Left ventricle myocardium inferior (tissue), 1 donor: ENCODE measurements at regions not wholly inside any gene's neighbourhood (a gene's known extent, or its start where the extent isn't known, plus 50 kb on each side); places are given as distances from the start of the nearest gene placed in this dataset.

ENCODE experiments used
- DNase-seq: peaks from one replicate; pipeline ENCODE4 v3.0.0-alpha.2; 2020
- H3K27ac ChIP-seq: fragments of 200-600 bp; replicated peaks from 2 replicates; pipeline ENCODE4 v1.8.0; 2021
- H3K27me3 ChIP-seq: fragments of 200-600 bp; 2 replicates; pipeline ENCODE4 v1.8.0; 2021; ENCODE audit warnings: low read depth
- H3K36me3 ChIP-seq: fragments of 200-600 bp; 2 replicates; pipeline ENCODE4 v1.8.0; 2021
- H3K4me1 ChIP-seq: fragments of 200-600 bp; 2 replicates; pipeline ENCODE4 v1.8.0; 2021
- H3K4me3 ChIP-seq: fragments of 200-600 bp; 2 replicates; pipeline ENCODE4 v1.8.0; 2021; ENCODE audit warnings: mild to moderate bottlenecking, moderate library complexity
- H3K9me3 ChIP-seq: fragments of 200-600 bp; replicated peaks from 2 replicates; pipeline ENCODE4 v1.8.0; 2021
- intact Hi-C: fragments of 100-400 bp; cut with micrococcal nuclease; formaldehyde crosslinking; loops from one replicate; pipeline ENCODE4 v1.11.0; 2022
- TF ChIP-seq, protein P1 (sequence below): fragments of 200-600 bp; IDR thresholded peaks from 2 replicates; pipeline ENCODE4 v1.8.0; 2021; ENCODE audit warnings: antibody characterized with exemption, mild to moderate bottlenecking, borderline replicate concordance
- donor health status: DM: no; HTN: yes; CAD: no; lungs with severe emphysema.

DNA sequence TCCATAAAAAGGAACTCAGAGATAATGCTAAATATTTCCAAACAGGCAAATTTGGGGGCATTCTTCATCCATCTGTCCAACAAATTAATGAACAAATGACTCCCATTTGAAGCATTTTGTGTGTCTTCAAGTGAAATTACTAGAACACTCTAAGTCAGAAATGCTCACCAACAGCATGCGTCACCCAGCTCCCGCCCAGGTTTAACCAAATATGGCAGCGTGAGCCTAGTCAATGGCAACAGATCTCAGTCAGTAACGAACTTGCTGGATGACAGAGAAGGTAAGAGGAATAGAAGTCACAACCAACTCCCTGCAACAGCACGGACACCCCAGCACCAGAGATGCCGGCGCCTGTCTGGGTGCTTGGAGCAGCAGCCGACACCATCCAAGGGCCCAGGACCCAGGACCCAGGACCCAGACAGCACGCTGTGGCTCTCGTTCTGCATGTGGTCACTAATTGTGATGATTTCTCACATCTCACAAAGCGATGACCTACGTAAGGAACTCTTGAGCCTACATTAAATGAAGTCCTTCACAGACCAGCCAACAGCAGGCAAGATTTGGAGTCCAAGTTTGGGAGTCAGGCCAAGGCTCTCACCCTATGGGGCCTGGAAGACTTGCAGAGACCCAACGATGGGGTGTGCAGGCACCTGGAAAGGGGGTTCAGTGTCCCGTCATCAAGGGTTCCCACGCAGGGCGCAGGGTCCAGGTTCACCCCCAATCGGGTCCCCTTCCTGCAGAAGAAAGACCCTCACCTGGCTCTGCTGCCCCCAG lies 556.9 kb downstream of the BRD1 start:
- no peak for DNase-seq
- Histone ChIP-seq H3K4me1 (no peaks in the 10 kb centered on the region), H3K36me3 (no peaks in the 10 kb centered on the region), H3K27ac (no peak overlapping the region), H3K4me3 (no peak overlapping the region), H3K9me3 (no peaks in the 10 kb centered on the region), H3K27me3 (peaks cover 94% of the 10 kb centered on the region)
- intact Hi-C loops: no loop called here
- TF ChIP-seq, protein P1, sequence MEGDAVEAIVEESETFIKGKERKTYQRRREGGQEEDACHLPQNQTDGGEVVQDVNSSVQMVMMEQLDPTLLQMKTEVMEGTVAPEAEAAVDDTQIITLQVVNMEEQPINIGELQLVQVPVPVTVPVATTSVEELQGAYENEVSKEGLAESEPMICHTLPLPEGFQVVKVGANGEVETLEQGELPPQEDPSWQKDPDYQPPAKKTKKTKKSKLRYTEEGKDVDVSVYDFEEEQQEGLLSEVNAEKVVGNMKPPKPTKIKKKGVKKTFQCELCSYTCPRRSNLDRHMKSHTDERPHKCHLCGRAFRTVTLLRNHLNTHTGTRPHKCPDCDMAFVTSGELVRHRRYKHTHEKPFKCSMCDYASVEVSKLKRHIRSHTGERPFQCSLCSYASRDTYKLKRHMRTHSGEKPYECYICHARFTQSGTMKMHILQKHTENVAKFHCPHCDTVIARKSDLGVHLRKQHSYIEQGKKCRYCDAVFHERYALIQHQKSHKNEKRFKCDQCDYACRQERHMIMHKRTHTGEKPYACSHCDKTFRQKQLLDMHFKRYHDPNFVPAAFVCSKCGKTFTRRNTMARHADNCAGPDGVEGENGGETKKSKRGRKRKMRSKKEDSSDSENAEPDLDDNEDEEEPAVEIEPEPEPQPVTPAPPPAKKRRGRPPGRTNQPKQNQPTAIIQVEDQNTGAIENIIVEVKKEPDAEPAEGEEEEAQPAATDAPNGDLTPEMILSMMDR: no peak

DNA sequence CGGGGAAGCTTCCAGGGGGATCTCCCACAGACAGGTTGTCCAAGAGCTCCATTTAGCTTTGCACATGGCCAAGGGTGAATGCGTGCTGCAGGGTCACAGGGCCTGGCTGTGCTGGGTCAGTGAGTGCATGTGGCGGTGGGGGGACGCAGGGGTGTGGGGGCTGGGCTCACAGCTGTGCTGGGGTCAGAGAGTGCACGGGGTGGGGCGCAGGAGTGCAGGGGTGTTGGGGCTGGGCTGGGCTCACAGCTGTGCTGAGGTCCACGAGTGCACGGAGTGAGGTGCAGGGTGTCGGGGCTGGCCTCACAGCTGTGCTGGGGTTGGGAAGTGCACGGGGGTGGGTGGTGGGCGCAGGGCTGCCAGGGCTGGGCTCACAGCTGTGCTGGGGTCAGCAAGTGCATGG lies 557.7 kb downstream of the BRD1 start:
- H3K36me3 ChIP-seq: no peaks in the 10 kb centered on the region
- intact Hi-C loops: no loop called here
- DNase-seq: no peak
- H3K4me1 ChIP-seq: no peaks in the 10 kb centered on the region
- peaks cover 86% of the 10 kb centered on the region for H3K27me3 ChIP-seq
- TF ChIP-seq, protein P1: no peak
- H3K9me3 ChIP-seq: no peaks in the 10 kb centered on the region
- no peak overlapping the region for H3K4me3 ChIP-seq
- H3K27ac ChIP-seq: no peak overlapping the region

DNA sequence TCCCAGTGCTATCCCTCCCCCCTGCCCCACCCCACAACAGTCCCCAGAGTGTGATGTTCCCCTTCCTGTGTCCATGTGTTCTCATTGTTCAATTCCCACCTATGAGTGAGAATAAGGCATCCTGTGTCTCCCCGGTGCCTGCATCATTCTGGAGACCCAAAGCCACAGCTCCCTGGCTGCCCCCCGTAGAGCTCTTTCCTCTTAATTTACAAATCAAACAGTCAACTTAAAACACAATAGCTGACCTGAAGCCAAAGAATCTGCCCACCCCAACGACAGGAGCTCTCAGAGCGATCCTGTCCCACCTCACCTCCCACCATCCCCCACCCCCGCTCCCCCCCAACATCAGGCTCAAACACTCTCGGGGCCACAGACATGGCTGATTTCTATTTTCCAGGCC lies 558.3 kb downstream of the BRD1 start:
- Histone ChIP-seq H3K4me1 (no peaks in the 10 kb centered on the region), H3K9me3 (no peaks in the 10 kb centered on the region), H3K27ac (no peak overlapping the region), H3K4me3 (no peak overlapping the region), H3K27me3 (peaks cover 86% of the 10 kb centered on the region), H3K36me3 (no peaks in the 10 kb centered on the region)
- DNase-seq: no peak
- TF ChIP-seq, protein P1: no peak
- intact Hi-C loops: no loop called here

DNA sequence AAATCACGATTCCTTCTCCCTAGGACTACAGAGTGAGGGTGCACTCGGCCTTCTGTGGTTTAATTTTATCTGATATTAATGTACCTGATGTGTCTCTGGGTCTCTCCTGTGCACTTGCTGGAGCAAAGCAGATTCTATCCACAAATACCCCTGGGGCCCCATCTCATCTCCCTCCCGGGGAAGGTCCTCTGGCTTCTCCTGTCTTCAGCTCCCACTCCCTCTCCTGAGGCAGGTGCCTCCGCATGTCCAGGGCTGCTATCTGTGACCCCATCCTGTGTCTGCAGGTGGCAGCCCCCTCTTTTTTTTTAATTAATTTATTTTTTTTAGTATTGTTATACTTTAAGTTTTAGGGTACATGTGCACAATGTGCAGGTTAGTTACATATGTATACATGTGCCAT lies 558.7 kb downstream of the BRD1 start:
- H3K4me3 ChIP-seq: no peak overlapping the region
- H3K4me1 ChIP-seq: no peaks in the 10 kb centered on the region
- H3K36me3 ChIP-seq: no peaks in the 10 kb centered on the region
- TF ChIP-seq, protein P1: no peak
- H3K9me3 ChIP-seq: no peaks in the 10 kb centered on the region
- intact Hi-C loops: no loop called here
- DNase-seq: no peak
- peaks cover 84% of the 10 kb centered on the region for H3K27me3 ChIP-seq
- H3K27ac ChIP-seq: no peak overlapping the region

DNA sequence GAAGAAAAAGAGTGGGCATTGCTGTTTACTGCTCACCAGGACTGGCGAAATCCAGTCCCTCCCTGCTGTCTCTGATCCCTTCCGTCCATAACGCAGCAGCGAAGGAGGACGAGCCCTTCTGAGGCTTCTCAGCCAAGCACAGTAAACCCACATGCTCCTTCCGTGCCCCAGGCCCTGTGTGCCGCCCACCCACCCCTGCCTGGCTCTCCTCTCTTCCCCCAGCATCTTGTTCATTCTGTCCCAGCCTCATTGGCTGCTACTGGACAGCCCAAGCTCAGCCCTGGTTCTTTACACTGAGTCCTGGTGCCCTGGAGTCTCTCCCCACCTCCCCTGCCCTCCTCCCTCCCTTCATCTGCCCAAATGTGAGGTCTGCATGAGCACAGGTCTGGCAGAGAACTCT lies 559.7 kb downstream of the BRD1 start:
- no peak for DNase-seq
- Histone ChIP-seq H3K27me3 (peaks cover 81% of the 10 kb centered on the region), H3K4me3 (no peak overlapping the region), H3K9me3 (no peaks in the 10 kb centered on the region), H3K36me3 (no peaks in the 10 kb centered on the region), H3K27ac (no peak overlapping the region), H3K4me1 (no peaks in the 10 kb centered on the region)
- TF ChIP-seq, protein P1: no peak
- intact Hi-C loops: no loop called here
